Central memory CD8-positive, alpha-beta T cell (primary cell): ENCODE measurements at regions not wholly inside any gene's neighbourhood (a gene's known extent, or its start where the extent isn't known, plus 50 kb on each side); places are given as distances from the start of the nearest gene placed in this dataset.
"Not testable (repeated sequence)": the region's sequence is repeated elsewhere in the genome, so short reads cannot be mapped to it uniquely, and the experiment has no call there.

Experiments used
- ATAC-seq: fragments of 150-1000 bp; cut with Tn5 transposase; replicated peaks from 2 replicates; pipeline ENCODE4 v1.10.0; 2022; ENCODE audit warnings: mild to moderate bottlenecking, moderate FRiP score, moderate number of reproducible peaks; ENCODE audit not compliant: poor library complexity, severe bottlenecking; ENCODE audit errors: extremely low read depth
- DNase-seq, 2 donors: peaks; one replicate each; pipeline ENCODE4 v3.0.0; 2021; ENCODE audit warnings: low spot score in 2 of 2
- H3K27ac Mint-ChIP-seq: one replicate; pipeline ENCODE4 v1.8.0; 2022; ENCODE audit warnings: low read depth, mild to moderate bottlenecking, moderate library complexity, mixed read lengths
- H3K27me3 Mint-ChIP-seq: one replicate; pipeline ENCODE4 v1.8.0; 2022; ENCODE audit warnings: mixed read lengths
- H3K36me3 Mint-ChIP-seq: one replicate; pipeline ENCODE4 v1.8.0; 2022; ENCODE audit warnings: mild to moderate bottlenecking, moderate library complexity, mixed read lengths; ENCODE audit not compliant: insufficient read depth
- H3K4me1 Mint-ChIP-seq: one replicate; pipeline ENCODE4 v1.8.0; 2022; ENCODE audit warnings: mixed read lengths
- H3K4me3 Mint-ChIP-seq: one replicate; pipeline ENCODE4 v1.8.0; 2022; ENCODE audit warnings: mild to moderate bottlenecking, moderate library complexity, mixed read lengths
- H3K9me3 Mint-ChIP-seq: one replicate; pipeline ENCODE4 v1.8.0; 2022; ENCODE audit warnings: mixed read lengths

- Mint-ChIP-seq H3K27me3 (no peaks in the 10 kb centered on the region), H3K27ac (no peak overlapping the region), H3K9me3 (peaks cover under 1% of the 10 kb centered on the region), H3K4me1 (no peaks in the 10 kb centered on the region), H3K4me3 (no peak overlapping the region), H3K36me3 (no peaks in the 10 kb centered on the region)
- ATAC-seq (no peak), DNase-seq (no peak)
Observed at GRCh38 chr12:86727160-86727559, 471.0 kb upstream of the MGAT4C start.

DNA sequence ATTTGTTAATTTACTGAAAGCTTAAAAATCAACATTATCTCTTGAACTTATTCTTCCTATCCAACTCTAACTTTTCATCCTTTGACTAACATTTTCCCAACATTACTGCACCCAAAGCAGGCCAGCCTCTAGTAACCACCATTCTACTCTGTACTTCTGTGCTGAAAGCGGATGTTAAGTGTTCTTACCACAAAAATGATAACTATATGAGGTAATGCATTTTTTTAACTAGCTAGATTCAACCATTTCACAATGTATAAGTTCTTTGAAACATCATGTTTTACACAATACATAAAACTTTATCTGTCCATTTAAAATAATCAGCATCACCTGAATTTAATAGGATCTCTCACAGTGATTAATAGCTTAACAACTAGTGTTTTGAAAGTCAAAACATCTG is 468.5 kb upstream of the MGAT4C start:
- H3K4me1 Mint-ChIP-seq = no peaks in the 10 kb centered on the region
- H3K27ac Mint-ChIP-seq = no peak overlapping the region
- H3K36me3 Mint-ChIP-seq = no peaks in the 10 kb centered on the region
- no peak overlapping the region for H3K4me3 Mint-ChIP-seq
- no peak for ATAC-seq
- no peaks in the 10 kb centered on the region for H3K27me3 Mint-ChIP-seq
- DNase-seq = no peak
- H3K9me3 Mint-ChIP-seq = peaks cover 5% of the 10 kb centered on the region

DNA sequence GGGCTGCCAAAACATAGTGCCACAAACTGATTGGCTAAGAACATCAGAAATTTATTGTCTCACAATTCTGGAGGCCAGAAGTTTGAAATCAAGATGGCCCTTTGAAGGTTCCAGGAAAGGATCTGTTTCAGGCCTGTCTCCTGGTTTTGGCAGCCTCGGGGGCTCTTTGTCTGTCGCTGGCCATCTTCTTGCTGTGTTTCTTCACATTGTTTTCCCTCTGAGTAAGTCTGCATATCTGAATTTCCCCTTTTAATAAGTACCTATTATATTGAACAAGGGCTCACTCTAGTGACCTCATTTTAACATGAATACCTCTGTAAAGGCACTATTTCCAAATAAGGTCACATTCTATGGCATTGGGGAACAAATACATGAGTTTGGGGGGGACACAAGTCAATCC is 467.1 kb upstream of the MGAT4C start:
- Mint-ChIP-seq H3K27ac (no peak overlapping the region), H3K27me3 (no peaks in the 10 kb centered on the region), H3K4me1 (no peaks in the 10 kb centered on the region), H3K36me3 (no peaks in the 10 kb centered on the region), H3K4me3 (no peak overlapping the region), H3K9me3 (peaks cover 5% of the 10 kb centered on the region)
- no peak for ATAC-seq
- no peak for DNase-seq

DNA sequence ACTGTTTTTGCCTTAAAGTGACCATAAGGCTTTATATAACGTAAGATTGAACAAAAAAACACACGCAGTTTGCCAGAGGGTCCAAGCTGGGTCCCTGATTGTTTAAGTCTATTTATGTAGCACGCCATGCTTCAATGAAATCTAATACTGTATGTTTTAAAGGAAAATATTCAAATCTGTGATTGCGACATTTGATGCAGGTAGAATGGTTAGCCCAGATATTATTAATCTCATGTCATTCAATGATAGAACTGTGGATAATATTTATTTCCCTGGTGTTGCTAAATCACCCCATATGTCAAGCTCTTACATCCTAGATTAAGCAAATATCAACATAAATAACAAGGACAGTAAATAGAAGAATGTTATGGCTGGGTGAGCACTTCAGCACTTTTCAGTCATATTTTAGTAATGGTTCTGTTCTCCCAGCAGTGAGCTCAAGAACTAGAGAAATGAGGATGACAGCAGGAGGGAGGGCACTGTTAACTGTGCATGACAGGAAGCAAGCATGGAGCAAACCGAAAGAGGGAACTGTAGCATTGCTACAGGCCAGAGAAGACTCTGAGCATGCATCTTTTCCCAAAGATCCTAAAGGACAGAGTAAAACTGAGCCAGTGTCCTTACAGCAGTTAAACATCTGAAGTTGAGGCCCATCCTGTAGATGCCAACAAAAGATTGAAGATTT is 465.7 kb upstream of the MGAT4C start:
- no peak for ATAC-seq
- no peaks in the 10 kb centered on the region for H3K36me3 Mint-ChIP-seq

DNA sequence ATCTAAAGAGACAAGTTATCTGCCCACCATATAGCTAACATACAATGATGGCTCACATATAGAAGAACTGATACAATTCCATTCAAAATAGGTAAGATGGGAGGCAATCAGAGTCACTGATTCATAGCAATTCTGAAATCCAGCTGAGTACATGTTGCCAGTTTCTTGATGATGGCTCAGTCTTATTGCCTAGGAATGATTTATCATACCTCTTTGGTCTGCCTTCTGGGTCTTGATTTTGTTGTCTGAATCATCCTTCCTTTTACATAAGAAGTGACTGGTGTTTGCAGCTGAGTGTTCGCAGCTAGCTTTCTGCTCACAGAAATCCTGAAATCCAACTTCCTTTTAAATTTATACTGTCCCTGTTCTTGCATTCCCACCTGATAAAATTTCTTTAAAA is 463.2 kb upstream of the MGAT4C start:
- Mint-ChIP-seq H3K4me1 (no peaks in the 10 kb centered on the region), H3K27me3 (no peaks in the 10 kb centered on the region), H3K4me3 (no peak overlapping the region), H3K27ac (no peak overlapping the region), H3K9me3 (peaks cover 11% of the 10 kb centered on the region), H3K36me3 (no peaks in the 10 kb centered on the region)
- ATAC-seq (no peak), DNase-seq (no peak)

More for the DNA sequence above, 465.7 kb upstream of the MGAT4C start:
- H3K27me3 Mint-ChIP-seq = no peaks in the 10 kb centered on the region
- no peak overlapping the region for H3K4me3 Mint-ChIP-seq
- H3K27ac Mint-ChIP-seq = no peak overlapping the region
- H3K9me3 Mint-ChIP-seq = peaks cover 5% of the 10 kb centered on the region
- no peaks in the 10 kb centered on the region for H3K4me1 Mint-ChIP-seq
- no peak for DNase-seq

DNA sequence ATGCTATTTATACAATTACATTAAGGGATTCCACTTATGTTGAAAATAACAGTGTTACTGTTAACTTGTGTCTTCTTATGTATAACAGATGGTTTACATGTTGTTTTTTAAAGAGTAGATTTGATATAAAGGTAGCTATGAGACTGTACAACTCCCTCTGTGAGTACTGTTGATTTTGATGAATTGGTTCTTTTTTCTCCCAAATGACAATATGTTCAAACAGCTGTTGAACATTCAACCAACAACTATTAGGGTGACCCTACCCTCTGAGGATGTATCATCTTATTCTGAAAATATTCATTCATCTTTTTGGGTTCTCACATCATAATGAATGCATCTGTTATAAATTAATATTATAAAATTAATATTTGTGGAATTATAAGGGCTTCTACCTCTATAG is 456.9 kb upstream of the MGAT4C start:
- ATAC-seq = no peak

DNA sequence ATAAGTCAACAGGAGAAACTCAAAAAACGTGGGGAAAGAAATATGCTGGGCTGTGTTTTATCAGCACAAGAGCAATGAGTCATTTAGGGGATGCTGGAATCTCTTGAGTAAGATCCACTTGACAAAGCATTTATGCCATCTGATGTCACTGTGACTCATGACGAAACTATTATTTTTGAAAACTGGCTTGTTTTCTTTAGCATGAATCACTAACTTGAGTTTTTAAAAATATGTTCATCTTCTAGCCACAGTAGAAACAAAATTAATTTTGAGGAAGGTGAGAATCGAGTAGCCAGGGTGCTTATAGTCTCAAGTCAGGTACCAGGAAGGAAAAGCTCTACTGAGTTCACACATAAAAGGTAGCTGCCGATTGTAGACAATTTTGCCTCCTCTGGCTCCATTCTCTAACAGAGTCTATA is 456.2 kb upstream of the MGAT4C start:
- H3K36me3 Mint-ChIP-seq = no peaks in the 10 kb centered on the region
- peaks cover 6% of the 10 kb centered on the region for H3K9me3 Mint-ChIP-seq
- DNase-seq (no peak), ATAC-seq (no peak)
- no peak overlapping the region for H3K27ac Mint-ChIP-seq
- no peaks in the 10 kb centered on the region for H3K27me3 Mint-ChIP-seq
- no peaks in the 10 kb centered on the region for H3K4me1 Mint-ChIP-seq
- H3K4me3 Mint-ChIP-seq = no peak overlapping the region

More for the DNA sequence above, 456.9 kb upstream of the MGAT4C start:
- no peak overlapping the region for H3K4me3 Mint-ChIP-seq
- no peak overlapping the region for H3K27ac Mint-ChIP-seq
- H3K27me3 Mint-ChIP-seq = no peaks in the 10 kb centered on the region
- H3K9me3 Mint-ChIP-seq = peaks cover 6% of the 10 kb centered on the region
- no peak for DNase-seq
- H3K4me1 Mint-ChIP-seq = no peaks in the 10 kb centered on the region
- H3K36me3 Mint-ChIP-seq = no peaks in the 10 kb centered on the region

- DNase-seq = no peak
- no peaks in the 10 kb centered on the region for H3K27me3 Mint-ChIP-seq
Observed at GRCh38 chr12:86711731-86712130, 455.5 kb upstream of the MGAT4C start.

DNA sequence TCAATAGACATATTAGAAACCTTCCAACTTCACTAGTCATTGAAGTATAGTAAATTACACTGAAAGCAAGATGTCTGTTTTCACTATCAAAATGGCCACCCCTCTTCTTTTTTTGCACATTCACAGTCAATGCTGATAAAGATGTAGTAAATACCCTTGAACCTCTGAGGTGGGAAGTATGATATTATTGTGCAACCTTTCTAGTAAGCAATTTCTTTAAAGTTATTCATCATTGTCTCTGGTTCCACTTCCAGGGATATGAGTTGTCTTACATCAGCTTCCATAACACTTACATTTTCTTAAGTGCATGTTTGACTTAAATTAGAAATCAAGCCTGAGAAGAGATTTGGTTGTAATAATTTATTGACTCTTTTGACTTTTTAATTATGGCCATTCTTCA is 453.9 kb upstream of the MGAT4C start:
- Mint-ChIP-seq H3K27ac (no peak overlapping the region), H3K9me3 (peaks cover 17% of the 10 kb centered on the region), H3K4me3 (no peak overlapping the region), H3K4me1 (no peaks in the 10 kb centered on the region), H3K27me3 (no peaks in the 10 kb centered on the region), H3K36me3 (no peaks in the 10 kb centered on the region)
- ATAC-seq (no peak), DNase-seq (no peak)

More at GRCh38 chr12:86711731-86712130, 455.5 kb upstream of the MGAT4C start:
- ATAC-seq = no peak
- Mint-ChIP-seq H3K9me3 (peaks cover 12% of the 10 kb centered on the region), H3K27ac (no peak overlapping the region), H3K4me3 (no peak overlapping the region), H3K4me1 (no peaks in the 10 kb centered on the region), H3K36me3 (no peaks in the 10 kb centered on the region)

- not testable (repeated sequence) for DNase-seq, H3K4me1 Mint-ChIP-seq, H3K27ac Mint-ChIP-seq, H3K36me3 Mint-ChIP-seq, H3K4me3 Mint-ChIP-seq, H3K27me3 Mint-ChIP-seq, ATAC-seq
- H3K9me3 Mint-ChIP-seq = peaks cover 20% of the 10 kb centered on the region
Observed at GRCh38 chr12:86709017-86709416, 452.8 kb upstream of the MGAT4C start.

DNA sequence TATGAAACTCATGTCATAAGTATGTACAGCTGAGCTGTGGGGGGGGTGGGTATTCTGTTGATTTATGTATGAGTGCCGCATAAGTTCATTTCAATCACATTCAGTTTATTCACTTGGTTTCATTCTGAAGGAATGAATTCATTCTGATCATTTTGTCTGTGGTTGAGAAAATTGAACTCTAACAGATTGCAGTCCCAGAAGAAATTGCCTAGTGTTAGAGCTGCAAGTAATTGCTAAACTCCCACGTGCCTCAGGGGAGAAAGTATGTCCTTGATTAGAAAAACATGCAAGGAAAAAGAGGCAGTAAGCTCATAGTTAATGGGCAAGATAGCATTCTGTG is 442.4 kb upstream of the MGAT4C start:
- Mint-ChIP-seq H3K27ac (no peak overlapping the region), H3K36me3 (no peaks in the 10 kb centered on the region), H3K4me3 (no peak overlapping the region), H3K27me3 (no peaks in the 10 kb centered on the region), H3K4me1 (no peaks in the 10 kb centered on the region), H3K9me3 (peaks cover 24% of the 10 kb centered on the region)
- no peak for ATAC-seq
- no peak for DNase-seq

- H3K4me1 Mint-ChIP-seq = no peaks in the 10 kb centered on the region
- H3K27ac Mint-ChIP-seq = no peak overlapping the region
- DNase-seq (no peak), ATAC-seq (no peak)
- peaks cover 23% of the 10 kb centered on the region for H3K9me3 Mint-ChIP-seq
- H3K36me3 Mint-ChIP-seq = no peaks in the 10 kb centered on the region
- H3K4me3 Mint-ChIP-seq = no peak overlapping the region
- H3K27me3 Mint-ChIP-seq = no peaks in the 10 kb centered on the region
Observed at GRCh38 chr12:86697916-86698640, 441.9 kb upstream of the MGAT4C start.

DNA sequence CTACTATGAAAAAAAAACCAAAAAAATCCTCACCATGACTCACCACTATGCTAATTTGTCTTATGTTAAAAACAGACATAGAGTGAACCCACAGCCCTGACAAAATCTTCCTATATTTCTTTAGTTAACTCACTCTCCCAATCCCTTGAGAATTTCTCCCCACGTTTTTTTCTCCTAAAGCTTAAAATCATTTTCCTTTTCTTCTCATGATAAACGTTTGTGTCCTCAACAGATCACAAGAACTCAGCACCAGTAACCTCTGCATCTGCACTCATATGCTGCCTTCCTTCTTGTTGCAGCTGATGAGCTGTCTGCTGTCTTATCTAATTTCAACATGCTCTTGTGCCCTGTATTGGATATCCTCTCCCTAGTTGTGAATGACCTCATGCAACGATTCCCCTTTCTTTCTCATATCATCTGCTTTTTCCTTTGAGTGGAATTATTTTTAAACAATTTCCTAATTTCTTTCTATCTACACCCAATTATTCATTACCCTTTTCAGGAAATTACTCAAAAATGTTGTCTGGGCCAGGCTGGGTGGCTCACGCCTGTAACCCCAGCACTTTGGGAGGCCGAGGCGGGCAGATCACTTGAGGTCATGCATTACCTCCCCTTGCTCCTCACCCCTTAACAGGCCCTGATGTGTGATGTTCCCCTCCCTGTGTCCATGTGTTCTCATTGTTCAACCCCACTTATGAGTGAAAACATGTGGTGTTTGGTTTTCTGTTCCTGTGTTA is 427.5 kb upstream of the MGAT4C start:
- peaks cover 24% of the 10 kb centered on the region for H3K9me3 Mint-ChIP-seq
- H3K4me1 Mint-ChIP-seq = no peaks in the 10 kb centered on the region
- DNase-seq (no peak), ATAC-seq (no peak)
- H3K27me3 Mint-ChIP-seq = no peaks in the 10 kb centered on the region
- no peaks in the 10 kb centered on the region for H3K36me3 Mint-ChIP-seq
- no peak overlapping the region for H3K27ac Mint-ChIP-seq
- H3K4me3 Mint-ChIP-seq = no peak overlapping the region
